ENCODE measurements at regions not wholly inside any gene's neighbourhood (a gene's known extent, or its start where the extent isn't known, plus 50 kb on each side); places are given as distances from the start of the nearest gene placed in this dataset.

GRCh38 chr22:46076651-46077339 is 73.5 kb upstream of the PPARA start:
- TF ChIP-seq CTCF (IDR thresholded peaks at IDR 0.05; ENCODE audit: low read depth, low read length, poor library complexity, severe bottlenecking) (no peak), EZH2phosphoT487 (IDR thresholded peaks at IDR 0.05; ENCODE audit: borderline replicate concordance, low read length) (no peak)
